SU-DHL-6 (cell line): ENCODE measurements at regions not wholly inside any gene's neighbourhood (a gene's known extent, or its start where the extent isn't known, plus 50 kb on each side); places are given as distances from the start of the nearest gene placed in this dataset.

Experiments
- H2AFZ ChIP-seq: fragments of 200-600 bp; sonication (generic); 2 replicates; pipeline ENCODE4 v1.6.1; 2014; ENCODE audit warnings: low read depth, mild to moderate bottlenecking, moderate library complexity, mixed read lengths, antibody characterized with exemption, low read length; ENCODE audit not compliant: severe bottlenecking
- H3F3A ChIP-seq: fragments of 200-600 bp; shearing (Covaris generic); 2 replicates; pipeline ENCODE4 v1.6.0; 2016; ENCODE audit warnings: antibody characterized with exemption, mild to moderate bottlenecking; ENCODE audit not compliant: insufficient read depth
- H3K27ac ChIP-seq: fragments of 200-600 bp; sonication (generic); 2 replicates; pipeline ENCODE4 v1.5.1; 2016; ENCODE audit warnings: low read depth, mild to moderate bottlenecking, low read length, moderate library complexity, mixed read lengths
- H3K27me3 ChIP-seq: fragments of 200-600 bp; sonication (generic), shearing (Covaris generic); 2 replicates; pipeline ENCODE4 v1.6.0; 2014; ENCODE audit warnings: mild to moderate bottlenecking, low read length
- H3K36me3 ChIP-seq: fragments of 200-600 bp; sonication (generic); 2 replicates; pipeline ENCODE4 v1.6.1; 2014; ENCODE audit warnings: mild to moderate bottlenecking, low read length, mixed read lengths
- H3K4me2 ChIP-seq: fragments of 300-600, 200-600 bp; shearing (Covaris generic), sonication (generic); 2 replicates; pipeline ENCODE4 v1.6.0; 2014; ENCODE audit warnings: low read length, low read depth, mild to moderate bottlenecking; ENCODE audit not compliant: poor library complexity, severe bottlenecking
- H3K4me3 ChIP-seq: fragments of 200-600 bp; sonication (generic); 2 replicates; pipeline ENCODE4 v1.5.1; 2014; ENCODE audit warnings: antibody characterized with exemption, low read length, mild to moderate bottlenecking, mixed read lengths; ENCODE audit not compliant: insufficient read depth, poor library complexity, severe bottlenecking
- H3K79me2 ChIP-seq: fragments of 200-600 bp; sonication (generic); 2 replicates; pipeline ENCODE4 v1.6.1; 2014; ENCODE audit warnings: mild to moderate bottlenecking, low read length, moderate library complexity; ENCODE audit not compliant: insufficient read depth
- H3K9ac ChIP-seq: fragments of 200-600 bp; sonication (generic); 2 replicates; pipeline ENCODE4 v1.7.0; 2014; ENCODE audit warnings: mild to moderate bottlenecking, low read length
- H3K9me2 ChIP-seq: fragments of 200-600 bp; sonication (generic); replicated peaks from 2 replicates; pipeline ENCODE4 v1.6.1; 2014; ENCODE audit warnings: low read length; ENCODE audit not compliant: insufficient read depth
- H3K9me3 ChIP-seq: fragments of 200-600 bp; sonication (generic); 2 replicates; pipeline ENCODE4 v1.6.1; 2014; ENCODE audit warnings: low read length, mixed read lengths; ENCODE audit not compliant: insufficient read depth
- H4K20me1 ChIP-seq: fragments of 200-600 bp; sonication (generic); 2 replicates; pipeline ENCODE4 v1.6.1; 2014; ENCODE audit warnings: low read depth, mild to moderate bottlenecking, antibody characterized with exemption, low read length, moderate library complexity, mixed read lengths
- CTCF ChIP-seq: fragments of 200-600 bp; sonication (generic); IDR thresholded peaks from one replicate; pipeline ENCODE4 v1.5.1; 2017; ENCODE audit warnings: antibody characterized with exemption, mild to moderate bottlenecking, low read length, moderate library complexity; ENCODE audit not compliant: insufficient read depth, poor library complexity, severe bottlenecking
- EZH2phosphoT487 ChIP-seq: fragments of 200-600 bp; sonication (generic), shearing (Covaris generic); conservative IDR thresholded peaks from 2 replicates; pipeline ENCODE4 v1.6.1; 2018; ENCODE audit warnings: mild to moderate bottlenecking, antibody characterized with exemption, low read length, moderate library complexity, mixed read lengths

GRCh38 chr6:68427630-68428029 lies 207.5 kb upstream of the ADGRB3 start:
- Histone ChIP-seq H3K27ac (no peak overlapping the region), H3K79me2 (no peaks in the 10 kb centered on the region), H3K4me2 (no peak overlapping the region), H4K20me1 (no peaks in the 10 kb centered on the region), H3F3A (no peaks in the 10 kb centered on the region), H2AFZ (no peak overlapping the region), H3K9ac (no peak overlapping the region), H3K36me3 (no peaks in the 10 kb centered on the region), H3K4me3 (no peak overlapping the region), H3K9me2 (no peaks in the 10 kb centered on the region), H3K9me3 (no peaks in the 10 kb centered on the region), H3K27me3 (no peaks in the 10 kb centered on the region)
- no peak for TF ChIP-seq EZH2phosphoT487
- no peak for TF ChIP-seq CTCF

GRCh38 chr6:68410021-68410420 lies 225.1 kb upstream of the ADGRB3 start:
- Histone ChIP-seq H3K9ac (no peak overlapping the region), H3K36me3 (no peaks in the 10 kb centered on the region), H3K4me3 (no peak overlapping the region), H3K27ac (no peak overlapping the region), H3K9me2 (no peaks in the 10 kb centered on the region), H3K79me2 (no peaks in the 10 kb centered on the region), H3K9me3 (no peaks in the 10 kb centered on the region), H4K20me1 (no peaks in the 10 kb centered on the region), H2AFZ (no peak overlapping the region), H3F3A (no peaks in the 10 kb centered on the region), H3K27me3 (no peaks in the 10 kb centered on the region), H3K4me2 (no peak overlapping the region)
- TF ChIP-seq CTCF (no peak), EZH2phosphoT487 (no peak)

- no peaks in the 10 kb centered on the region for H3F3A ChIP-seq
- no peak for TF ChIP-seq EZH2phosphoT487
- no peak for TF ChIP-seq CTCF
- H3K9ac ChIP-seq, result no peak overlapping the region
These were observed 234.7 kb upstream of the ADGRB3 start for GRCh38 chr6:68400396-68400795.

GRCh38 chr6:68391953-68392352 lies 243.1 kb upstream of the ADGRB3 start:
- Histone ChIP-seq H4K20me1 (no peaks in the 10 kb centered on the region), H3K27ac (no peak overlapping the region), H3F3A (no peaks in the 10 kb centered on the region), H3K27me3 (no peaks in the 10 kb centered on the region), H3K9me2 (no peaks in the 10 kb centered on the region), H2AFZ (no peak overlapping the region), H3K9me3 (no peaks in the 10 kb centered on the region), H3K9ac (no peak overlapping the region), H3K4me2 (no peak overlapping the region), H3K36me3 (no peaks in the 10 kb centered on the region), H3K4me3 (no peak overlapping the region), H3K79me2 (no peaks in the 10 kb centered on the region)
- TF ChIP-seq EZH2phosphoT487, result no peak

More at GRCh38 chr6:68400396-68400795, 234.7 kb upstream of the ADGRB3 start:
- H3K4me3 ChIP-seq, result no peak overlapping the region
- no peaks in the 10 kb centered on the region for H3K9me2 ChIP-seq
- H3K4me2 ChIP-seq, result no peak overlapping the region
- H3K36me3 ChIP-seq, result no peaks in the 10 kb centered on the region
- H3K27me3 ChIP-seq, result no peaks in the 10 kb centered on the region
- no peak overlapping the region for H2AFZ ChIP-seq
- peaks cover 5% of the 10 kb centered on the region; the same call in 1 of the 2 replicates for H3K9me3 ChIP-seq
- no peak overlapping the region for H3K27ac ChIP-seq
- no peaks in the 10 kb centered on the region for H3K79me2 ChIP-seq
- H4K20me1 ChIP-seq, result no peaks in the 10 kb centered on the region
